ENCODE measurements at regions not wholly inside any gene's neighbourhood (a gene's known extent, or its start where the extent isn't known, plus 50 kb on each side); places are given as distances from the start of the nearest gene placed in this dataset.

- Histone ChIP-seq H3K9me3 (no peaks in the 10 kb centered on the region), H3K4me3 (no peak overlapping the region), H3K4me1 (ENCODE audit: insufficient read depth) (no peaks in the 10 kb centered on the region), H3K27me3 (no peaks in the 10 kb centered on the region), H3K36me3 (no peaks in the 10 kb centered on the region), H3K27ac (no peak overlapping the region)
- TF ChIP-seq POLR2A (IDR thresholded peaks at IDR 0.05) (no peak), EP300 (IDR thresholded peaks at IDR 0.05) (no peak), CTCF (IDR thresholded peaks at IDR 0.05) (no peak)
- no peak for DNase-seq
- intact Hi-C loops (cut with DNase I) = no loop called here
- WGBS, 3 donors = 91 to 93% (median 91%) methylated on average over 3 of the region's 3 CpGs
Measured at GRCh38 chr13:99830931-99831330, 140.6 kb downstream of the ZIC5 start.

GRCh38 chr13:99829593-99830239, 141.9 kb downstream of the ZIC5 start:
- WGBS, 3 donors = 92 to 94% (median 94%) methylated on average over 12 of the region's 12 CpGs

GRCh38 chr13:99829161-99829560, 142.4 kb downstream of the ZIC5 start:
- Histone ChIP-seq H3K27me3 (no peaks in the 10 kb centered on the region), H3K36me3 (no peaks in the 10 kb centered on the region), H3K9me3 (no peaks in the 10 kb centered on the region), H3K4me1 (ENCODE audit: insufficient read depth) (no peaks in the 10 kb centered on the region), H3K4me3 (no peak overlapping the region), H3K27ac (no peak overlapping the region)
- intact Hi-C loops (cut with DNase I) = no loop called here
- WGBS, 3 donors = 77 to 80% (median 78%) methylated on average over 5 of the region's 5 CpGs
- DNase-seq = no peak
- TF ChIP-seq POLR2A (IDR thresholded peaks at IDR 0.05) (no peak), EP300 (IDR thresholded peaks at IDR 0.05) (no peak)

More at GRCh38 chr13:99829593-99830239, 141.9 kb downstream of the ZIC5 start:
- no peaks in the 10 kb centered on the region for H3K9me3 ChIP-seq
- H3K27ac ChIP-seq = no peak overlapping the region
- H3K36me3 ChIP-seq = no peaks in the 10 kb centered on the region
- intact Hi-C loops (cut with DNase I) = no loop called here
- H3K4me1 ChIP-seq (ENCODE audit: insufficient read depth) = no peaks in the 10 kb centered on the region
- no peak overlapping the region for H3K4me3 ChIP-seq
- H3K27me3 ChIP-seq = no peaks in the 10 kb centered on the region
- no peak for DNase-seq
- TF ChIP-seq CTCF (IDR thresholded peaks at IDR 0.05) = no peak
- TF ChIP-seq EP300 (IDR thresholded peaks at IDR 0.05) = no peak
- no peak for TF ChIP-seq POLR2A (IDR thresholded peaks at IDR 0.05)

GRCh38 chr13:99828735-99829134, 142.8 kb downstream of the ZIC5 start:
- TF ChIP-seq POLR2A (IDR thresholded peaks at IDR 0.05) = no peak
- TF ChIP-seq CTCF (IDR thresholded peaks at IDR 0.05) = no peak
- TF ChIP-seq EP300 (IDR thresholded peaks at IDR 0.05) = no peak
- H3K4me1 ChIP-seq (ENCODE audit: insufficient read depth) = no peaks in the 10 kb centered on the region
- WGBS, 3 donors = 82 to 89% (median 83%) methylated on average over 8 of the region's 8 CpGs

GRCh38 chr13:99828123-99828522, 143.4 kb downstream of the ZIC5 start:
- WGBS, 3 donors = 83 to 93% (median 88%) methylated on average over 3 of the region's 3 CpGs
- no peak overlapping the region for H3K27ac ChIP-seq
- H3K27me3 ChIP-seq = no peaks in the 10 kb centered on the region
- TF ChIP-seq CTCF (IDR thresholded peaks at IDR 0.05) = no peak
- no peak for TF ChIP-seq EP300 (IDR thresholded peaks at IDR 0.05)
- no peak for TF ChIP-seq POLR2A (IDR thresholded peaks at IDR 0.05)
- no peak for DNase-seq
- no peaks in the 10 kb centered on the region for H3K4me1 ChIP-seq (ENCODE audit: insufficient read depth)
- intact Hi-C loops (cut with DNase I) = no loop called here
- no peak overlapping the region for H3K4me3 ChIP-seq
- H3K9me3 ChIP-seq = no peaks in the 10 kb centered on the region
- H3K36me3 ChIP-seq = no peaks in the 10 kb centered on the region

More at GRCh38 chr13:99828735-99829134, 142.8 kb downstream of the ZIC5 start:
- Histone ChIP-seq H3K4me3 (no peak overlapping the region), H3K27me3 (no peaks in the 10 kb centered on the region), H3K9me3 (no peaks in the 10 kb centered on the region), H3K27ac (no peak overlapping the region), H3K36me3 (no peaks in the 10 kb centered on the region)
- intact Hi-C loops (cut with DNase I) = no loop called here
- no peak for DNase-seq
